HG02588 (cell line): ENCODE measurements at regions not wholly inside any gene's neighbourhood (a gene's known extent, or its start where the extent isn't known, plus 50 kb on each side); places are given as distances from the start of the nearest gene placed in this dataset.
A peak's percentile ranks its signal among the peaks of the same experiment; 100 is the strongest.

Source experiments
- ATAC-seq: cut with Tn5 transposase; IDR thresholded peaks from one replicate; pipeline ENCODE4 v1.9.1; 2021; ENCODE audit warnings: mild to moderate bottlenecking, moderate library complexity; ENCODE audit not compliant: unreplicated experiment

DNA sequence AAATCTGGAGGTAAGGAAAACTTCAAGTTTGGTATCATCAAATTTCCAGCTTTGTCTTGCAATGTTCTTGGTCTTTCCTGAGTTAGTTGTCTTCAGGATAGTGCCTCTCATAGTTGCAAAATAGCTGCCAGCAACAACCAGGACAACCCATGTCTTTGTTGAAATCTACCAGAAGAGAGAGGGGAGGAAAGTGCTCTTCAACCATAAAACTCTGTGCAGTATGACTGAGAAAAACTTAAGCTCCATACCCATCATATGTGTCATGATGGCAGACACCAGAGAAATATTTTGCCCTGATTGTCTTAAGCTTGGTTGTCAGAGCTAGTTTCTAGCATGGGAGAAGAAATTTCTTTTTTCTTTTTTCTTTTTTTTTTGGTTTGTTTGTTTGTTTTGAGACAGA, 103.3 kb downstream of the SPRY2 start:
- no peak for ATAC-seq

DNA sequence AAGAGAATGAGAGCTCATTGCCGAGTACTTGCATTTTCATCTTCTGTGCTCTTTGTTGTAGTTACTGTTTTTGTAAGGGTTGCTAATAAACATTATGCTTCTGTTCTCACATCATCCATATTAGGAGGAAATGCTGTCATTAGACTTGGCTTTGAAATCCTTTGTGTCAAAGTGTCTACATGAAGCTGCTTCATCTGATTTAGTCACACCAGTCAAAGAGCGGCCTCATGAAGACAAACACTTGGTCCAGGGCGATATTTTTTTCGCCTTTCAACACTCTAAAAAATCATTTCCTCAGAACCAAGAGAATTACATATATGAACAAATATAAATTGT, 105.0 kb downstream of the SPRY2 start:
- ATAC-seq: no peak

DNA sequence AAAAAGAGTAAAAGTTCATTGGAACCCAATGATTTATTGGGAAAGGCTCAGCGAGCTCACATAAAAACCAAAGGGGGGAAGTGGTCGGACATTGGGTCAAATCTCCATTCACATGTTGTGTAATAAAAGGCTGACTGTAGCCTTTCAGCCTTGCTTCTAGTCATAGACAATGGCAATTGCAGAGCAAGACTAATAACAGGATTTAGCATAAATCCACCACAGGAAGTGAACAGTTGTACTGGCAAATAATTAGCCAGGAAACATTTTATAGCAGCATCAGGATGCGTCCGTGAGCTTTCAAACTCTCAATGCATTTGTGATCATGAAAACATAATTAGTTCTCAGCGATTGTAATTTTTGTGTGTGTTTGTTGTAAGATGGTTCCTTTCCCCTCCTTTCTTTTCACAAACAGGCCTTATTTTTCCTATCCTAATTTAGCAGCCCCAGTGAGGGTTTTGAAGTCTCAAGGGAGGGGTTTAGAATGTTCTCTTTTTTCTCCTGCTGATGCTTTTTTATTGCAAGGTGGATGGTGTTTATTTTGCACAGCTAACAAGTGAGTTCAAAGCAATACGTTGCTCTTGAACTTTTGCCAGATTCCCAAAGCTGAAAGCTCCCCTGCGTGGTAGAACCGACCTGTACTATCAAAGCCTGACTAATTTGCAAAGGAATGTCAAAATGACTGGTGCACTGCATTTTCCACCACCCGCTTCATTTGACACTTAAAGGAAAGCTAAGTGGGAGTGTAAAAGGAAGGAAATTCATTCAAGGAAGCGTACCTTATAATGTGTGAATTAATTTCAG, 105.6 kb downstream of the SPRY2 start:
- ATAC-seq: peak; percentile 80

DNA sequence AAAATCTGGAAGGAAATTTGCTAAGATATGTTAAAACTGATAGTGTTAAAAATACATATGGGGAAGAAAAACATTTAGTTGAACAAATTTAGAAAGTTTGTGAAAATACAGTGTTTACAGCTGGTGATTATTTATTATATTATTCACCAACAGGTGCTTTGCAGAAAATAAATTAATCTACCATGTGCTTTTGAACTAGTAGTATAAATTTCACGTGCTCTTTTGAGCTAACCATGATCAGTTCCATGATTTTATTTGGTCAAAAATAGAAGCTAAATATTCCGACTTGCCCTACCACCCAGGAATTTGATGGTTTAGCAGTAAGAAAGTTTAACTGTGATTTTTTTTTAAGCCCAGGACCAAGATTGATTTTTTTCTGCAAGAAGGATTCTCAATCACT, 113.3 kb downstream of the SPRY2 start:
- ATAC-seq: no peak

DNA sequence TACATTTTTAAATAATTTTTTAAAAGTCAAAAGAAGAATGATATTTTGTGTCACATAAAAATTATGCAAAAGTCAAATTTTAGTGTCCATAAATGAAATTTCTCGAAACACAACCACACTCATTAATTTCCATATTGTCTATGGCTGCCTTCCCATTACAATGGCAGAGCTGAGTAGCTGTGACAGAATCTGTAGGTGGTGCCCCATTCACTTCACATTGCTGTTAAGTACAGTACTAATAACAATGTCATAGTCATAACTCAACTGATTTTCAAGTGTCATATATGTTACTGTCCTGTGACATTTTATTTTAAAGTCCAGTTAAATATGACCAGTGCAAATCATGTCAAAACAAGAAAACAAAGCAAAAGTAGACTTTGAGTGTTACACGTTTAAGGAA, 114.3 kb downstream of the SPRY2 start:
- no peak for ATAC-seq

DNA sequence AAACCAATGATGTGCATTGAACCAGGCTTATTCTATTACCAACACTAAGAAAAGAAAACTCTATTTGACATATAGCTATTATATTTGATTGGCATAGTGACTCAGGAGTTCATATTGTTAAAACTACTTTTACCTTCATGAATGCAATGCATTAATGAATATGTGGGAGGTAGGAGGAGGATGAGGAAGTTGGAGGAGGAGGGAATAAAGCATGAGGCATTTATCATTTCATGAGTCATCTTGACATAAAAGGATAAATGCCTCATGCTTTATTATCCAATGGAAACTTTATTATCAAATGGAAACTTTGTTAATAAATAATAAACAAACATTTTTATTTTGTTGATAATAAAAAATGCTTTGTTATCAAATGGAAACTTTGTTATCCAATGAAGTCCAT, 116.5 kb downstream of the SPRY2 start:
- ATAC-seq: no peak

DNA sequence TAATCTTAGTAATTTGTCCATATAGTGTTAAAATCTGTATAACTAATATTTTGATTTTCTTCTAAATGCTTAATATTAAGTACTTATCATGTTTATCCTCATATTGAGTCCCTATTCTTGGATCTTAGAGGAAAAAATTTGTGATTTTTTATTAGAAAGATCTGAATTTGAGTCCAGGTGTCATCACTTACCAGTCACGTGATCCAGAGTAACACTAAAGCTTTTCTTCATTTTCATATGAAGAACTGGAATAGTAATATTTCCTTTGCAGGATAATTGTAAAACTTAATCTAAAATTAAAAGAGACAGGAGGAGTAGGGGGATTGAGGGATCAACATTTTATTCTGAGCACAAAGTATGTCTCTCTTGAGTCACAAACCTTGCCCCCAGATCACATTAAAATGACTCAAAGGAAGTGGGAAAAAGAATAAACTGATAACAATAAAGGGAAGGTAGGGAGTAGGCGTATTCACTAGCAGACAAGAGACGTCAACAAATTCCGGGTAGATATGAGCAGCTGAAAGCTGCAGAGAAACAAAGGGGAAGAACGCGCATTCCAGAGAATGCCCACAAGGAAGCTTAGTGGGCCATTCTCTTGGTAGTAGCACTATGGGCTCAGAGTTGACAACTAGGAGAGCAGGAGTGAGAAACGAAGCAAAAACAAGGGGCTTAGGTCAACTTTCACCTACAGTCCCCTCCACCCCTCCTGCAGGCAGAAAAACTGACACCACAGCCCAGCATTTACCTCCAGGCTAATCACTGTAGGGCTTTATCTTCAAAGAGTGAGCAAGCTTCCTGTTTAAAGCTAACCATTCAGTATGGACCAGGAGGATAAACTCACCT, 123.1 kb downstream of the SPRY2 start:
- no peak for ATAC-seq

DNA sequence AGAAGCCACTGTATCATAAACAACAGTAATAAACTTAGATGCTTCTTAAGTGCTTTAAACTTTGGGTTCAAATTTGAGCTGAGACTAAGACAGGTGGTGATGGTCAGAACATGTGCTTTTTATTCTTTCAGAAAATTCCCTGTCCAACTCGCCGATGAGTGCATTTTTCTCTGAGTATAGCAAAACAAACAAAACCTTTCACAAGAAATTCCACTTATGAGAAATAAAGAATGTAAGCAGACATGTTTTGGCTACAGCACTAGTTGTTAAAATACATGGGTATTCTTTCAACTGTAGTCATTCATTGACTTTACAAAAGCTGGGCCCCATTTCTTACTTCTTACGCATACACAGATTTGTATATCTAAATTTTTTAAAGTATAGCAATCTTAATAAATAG, 125.6 kb downstream of the SPRY2 start:
- no peak for ATAC-seq

DNA sequence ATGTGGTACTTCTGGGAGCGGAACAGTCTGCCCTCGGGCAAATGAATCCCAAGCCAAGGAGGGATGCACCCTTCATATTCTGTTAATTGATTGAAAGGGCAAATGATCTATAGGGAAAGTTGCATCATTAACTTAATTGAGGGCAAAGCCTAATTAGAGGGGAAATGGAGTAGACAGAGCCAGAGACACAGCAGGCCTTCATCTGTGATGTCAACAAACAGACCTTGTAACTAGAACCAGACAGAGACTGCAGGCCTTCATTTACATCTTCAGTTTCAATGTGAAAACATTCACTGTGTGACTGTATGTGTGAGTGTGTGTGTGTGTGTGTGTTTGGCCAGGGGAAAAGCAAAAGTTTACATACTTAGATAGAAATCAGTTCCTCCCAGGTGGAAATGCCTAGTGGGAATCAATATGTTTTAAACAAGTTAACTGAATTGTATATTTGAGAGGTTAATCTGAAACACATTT, 126.4 kb downstream of the SPRY2 start:
- ATAC-seq: no peak

DNA sequence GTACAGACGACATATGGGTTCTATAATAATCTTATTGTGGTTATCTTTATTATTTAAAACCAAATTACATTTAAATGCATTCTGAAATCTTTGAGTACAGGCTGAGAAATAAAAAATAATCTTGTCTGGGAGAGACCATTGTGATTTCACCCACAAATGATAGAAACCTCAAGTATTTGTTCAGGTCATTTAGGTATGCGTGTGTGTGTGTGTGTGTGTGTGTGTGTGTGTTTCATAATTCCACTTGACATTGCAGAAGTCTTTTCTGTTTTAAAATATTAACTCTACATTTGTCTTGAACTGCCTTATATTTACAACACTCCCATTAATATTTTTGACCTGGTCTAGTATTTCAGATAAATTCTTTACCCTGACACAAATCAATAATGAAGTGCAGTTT, 126.9 kb downstream of the SPRY2 start:
- no peak for ATAC-seq

DNA sequence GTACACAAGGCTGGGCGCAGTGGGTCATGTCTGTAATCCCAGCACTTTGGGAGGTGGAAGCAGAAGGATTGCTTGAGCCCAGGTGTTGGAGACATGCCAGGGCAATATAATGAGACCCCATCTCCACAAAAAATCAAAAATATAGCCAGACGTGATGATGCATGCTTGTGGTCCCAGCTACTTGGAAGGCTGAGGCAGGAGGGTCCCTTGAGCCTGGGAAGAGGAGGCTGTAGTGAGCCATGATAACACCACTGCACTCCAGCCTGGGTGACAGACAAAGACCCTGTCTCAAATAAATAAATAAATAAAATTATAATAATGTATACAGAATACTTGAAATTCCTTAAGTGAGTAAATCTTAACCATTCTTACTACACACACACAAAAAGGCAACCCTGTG, 127.7 kb downstream of the SPRY2 start:
- no peak for ATAC-seq

DNA sequence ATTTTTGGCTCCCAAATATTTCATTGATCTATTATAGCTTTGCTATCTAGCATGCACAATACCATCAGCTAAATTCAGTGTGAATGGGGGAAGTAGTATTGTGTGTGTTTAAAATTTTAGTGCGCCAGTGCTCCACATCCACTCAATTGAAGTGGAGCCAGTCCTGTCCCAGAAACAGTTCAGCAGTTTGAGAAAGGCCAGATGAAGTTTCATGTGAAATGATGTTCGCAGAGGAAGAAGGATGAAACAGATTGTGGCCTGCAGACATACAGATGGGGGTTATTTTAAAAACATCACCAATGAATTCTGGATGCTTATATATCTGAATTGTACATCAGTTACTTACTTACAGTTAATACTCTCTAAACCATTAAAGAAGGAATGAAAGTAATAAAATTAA, 129.4 kb downstream of the SPRY2 start:
- ATAC-seq: no peak

DNA sequence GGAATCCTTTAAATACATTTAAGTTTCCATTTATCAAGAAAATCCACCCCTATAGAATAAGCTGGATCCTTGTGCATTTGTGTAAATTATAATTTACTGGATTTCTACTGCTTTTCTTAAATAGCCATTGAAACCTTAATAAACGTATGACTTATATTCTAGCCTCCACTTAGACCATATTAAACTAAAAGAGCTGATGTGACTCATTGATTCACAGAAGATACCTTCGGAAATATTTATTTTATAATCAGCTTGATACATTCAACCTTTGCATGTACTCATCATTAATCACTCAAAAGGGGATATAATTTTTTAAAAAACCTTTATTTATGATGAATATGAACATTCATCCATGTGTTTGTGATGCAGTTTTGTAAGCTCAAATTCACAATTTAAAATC, 136.3 kb downstream of the SPRY2 start:
- ATAC-seq: no peak

DNA sequence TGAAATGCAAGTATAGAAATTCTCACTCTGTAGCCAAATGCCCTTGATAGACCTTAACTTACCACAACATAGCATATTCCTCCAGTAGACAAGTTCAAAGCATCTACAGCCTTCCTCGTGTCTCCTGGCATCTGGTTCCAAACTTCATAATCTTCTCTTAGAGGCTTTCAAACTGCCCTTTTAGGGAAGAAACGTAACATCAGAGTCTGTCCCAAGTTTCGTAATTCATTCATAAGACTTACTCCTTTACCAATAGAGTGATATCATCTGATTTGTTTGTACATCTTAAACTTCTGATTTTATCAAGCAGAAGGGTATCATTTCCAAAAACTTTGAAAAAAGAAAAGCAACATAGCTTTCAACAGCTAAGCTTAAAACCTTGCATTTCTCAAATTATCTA, 137.4 kb downstream of the SPRY2 start:
- no peak for ATAC-seq

DNA sequence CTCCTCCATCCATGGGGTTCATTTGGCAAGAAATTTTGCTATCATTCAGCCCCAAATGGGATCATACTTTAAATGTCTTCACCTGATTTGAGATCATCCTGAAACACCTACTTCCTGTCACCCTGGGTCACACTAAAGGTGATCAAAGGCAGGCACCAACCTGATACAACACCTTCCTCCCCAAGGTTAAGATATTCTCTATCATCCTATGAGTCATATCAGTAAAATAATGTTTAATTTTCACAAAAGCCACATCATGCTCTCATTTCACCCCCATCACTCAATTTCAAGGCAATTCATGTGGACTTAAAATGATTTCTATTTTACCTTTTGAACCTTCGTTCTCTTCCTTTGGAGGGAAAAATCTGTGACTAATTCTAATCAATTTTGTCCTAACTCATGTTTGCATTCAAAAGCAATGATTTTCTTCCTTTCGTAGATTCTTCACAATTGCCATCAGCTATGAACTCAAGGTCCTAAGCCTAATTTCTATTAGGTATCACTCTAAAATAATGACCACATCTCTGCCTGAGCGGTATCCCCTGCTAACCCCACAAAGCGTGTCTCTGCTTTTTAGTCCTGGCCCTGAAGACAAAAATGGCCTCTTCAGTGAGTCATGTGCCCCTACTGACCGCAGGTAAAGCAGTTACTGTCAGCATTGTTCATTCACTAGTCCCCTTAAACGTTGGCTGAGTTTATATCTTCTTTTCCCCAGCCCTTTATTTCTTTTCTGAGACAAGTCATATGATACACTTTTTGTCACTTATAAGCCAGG, 139.0 kb downstream of the SPRY2 start:
- ATAC-seq: no peak

DNA sequence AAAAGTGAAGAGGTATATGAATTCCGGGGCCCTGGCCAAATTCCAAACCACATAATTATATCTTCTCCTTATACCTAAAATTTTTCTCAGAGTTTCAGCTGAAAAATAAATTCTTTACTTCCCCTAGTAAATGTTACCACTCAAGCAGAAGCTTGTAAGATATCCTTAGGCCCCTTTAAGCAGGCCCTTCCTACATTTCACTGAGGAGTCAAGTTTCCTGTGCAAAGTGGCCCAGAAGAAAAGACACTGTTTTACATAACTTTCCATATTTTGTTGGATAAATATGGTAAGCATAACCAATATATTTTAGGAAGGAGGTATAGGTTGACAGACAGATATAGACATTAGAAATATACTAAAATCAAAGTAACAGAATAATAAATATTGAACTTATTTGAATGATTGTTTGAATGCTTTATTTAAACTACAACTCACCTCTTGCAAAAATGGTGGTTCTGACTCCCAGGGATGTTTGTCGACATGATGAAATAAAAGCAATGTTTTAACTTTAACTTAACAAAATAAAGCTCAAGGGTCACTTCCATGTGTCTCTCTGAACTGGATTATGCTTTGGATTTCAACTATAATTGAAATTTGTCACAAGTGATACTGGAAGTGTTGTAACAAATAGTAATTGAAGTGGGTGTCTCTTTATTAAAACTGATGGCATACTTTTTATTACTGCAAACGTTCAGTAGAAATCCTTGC, 141.2 kb downstream of the SPRY2 start:
- ATAC-seq: no peak

DNA sequence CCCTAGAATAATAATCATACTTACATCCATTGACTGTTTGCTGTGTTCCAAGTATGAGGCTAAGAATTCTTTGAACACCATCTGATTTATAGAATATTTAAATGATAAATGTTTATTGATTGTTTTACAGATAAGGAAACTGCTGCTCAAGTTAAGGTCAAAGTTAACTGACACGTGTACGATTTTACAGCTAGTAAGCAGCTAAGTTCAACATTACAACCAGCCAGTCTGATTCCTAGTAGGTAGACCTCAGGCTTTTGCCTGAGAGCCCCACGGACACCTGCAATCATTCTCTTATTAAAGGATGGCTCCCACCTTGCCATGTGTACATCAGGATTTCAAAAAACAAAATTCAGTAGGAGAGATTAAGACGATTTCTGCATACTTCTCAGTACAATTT, 141.9 kb downstream of the SPRY2 start:
- ATAC-seq: no peak

DNA sequence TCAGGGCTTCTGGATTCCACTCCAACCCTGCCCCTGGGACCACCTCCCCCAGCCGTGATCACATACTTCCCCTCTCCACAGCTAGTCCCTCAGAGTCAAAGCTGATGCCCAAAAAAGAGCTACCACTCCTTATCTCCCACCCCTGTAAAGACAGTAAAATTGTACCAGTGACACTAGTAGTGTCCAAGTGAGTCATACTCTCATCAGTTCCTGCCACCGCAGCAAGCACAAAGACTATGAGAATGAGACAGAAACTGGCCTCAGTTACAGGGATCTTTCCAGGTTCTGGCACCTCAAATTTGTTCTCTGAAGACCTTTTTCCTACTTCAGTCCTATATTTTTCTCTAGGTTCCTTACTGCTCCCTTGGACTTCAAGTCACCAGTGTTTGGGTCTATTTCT, 144.2 kb downstream of the SPRY2 start:
- ATAC-seq: no peak

DNA sequence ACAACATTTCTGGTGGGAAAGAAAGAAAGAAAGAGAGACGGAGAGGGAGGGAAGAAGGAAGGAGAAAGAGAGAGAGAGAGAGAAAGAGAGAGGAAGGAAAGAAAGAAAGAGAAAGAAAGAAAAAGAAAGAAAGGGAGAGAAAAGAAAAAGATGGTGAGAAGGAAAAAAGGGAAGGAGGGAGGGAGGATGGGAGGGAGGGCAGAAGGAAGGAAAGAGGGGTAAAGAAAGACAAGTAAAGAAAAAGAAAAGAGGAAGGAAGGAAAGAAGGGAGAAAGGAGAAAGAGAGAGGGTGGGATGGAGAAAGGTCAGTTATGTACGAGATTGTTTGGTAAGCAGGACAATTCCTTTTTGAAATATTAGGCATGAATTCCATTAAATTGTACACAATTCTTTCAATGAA, 145.3 kb downstream of the SPRY2 start:
- ATAC-seq: no peak

DNA sequence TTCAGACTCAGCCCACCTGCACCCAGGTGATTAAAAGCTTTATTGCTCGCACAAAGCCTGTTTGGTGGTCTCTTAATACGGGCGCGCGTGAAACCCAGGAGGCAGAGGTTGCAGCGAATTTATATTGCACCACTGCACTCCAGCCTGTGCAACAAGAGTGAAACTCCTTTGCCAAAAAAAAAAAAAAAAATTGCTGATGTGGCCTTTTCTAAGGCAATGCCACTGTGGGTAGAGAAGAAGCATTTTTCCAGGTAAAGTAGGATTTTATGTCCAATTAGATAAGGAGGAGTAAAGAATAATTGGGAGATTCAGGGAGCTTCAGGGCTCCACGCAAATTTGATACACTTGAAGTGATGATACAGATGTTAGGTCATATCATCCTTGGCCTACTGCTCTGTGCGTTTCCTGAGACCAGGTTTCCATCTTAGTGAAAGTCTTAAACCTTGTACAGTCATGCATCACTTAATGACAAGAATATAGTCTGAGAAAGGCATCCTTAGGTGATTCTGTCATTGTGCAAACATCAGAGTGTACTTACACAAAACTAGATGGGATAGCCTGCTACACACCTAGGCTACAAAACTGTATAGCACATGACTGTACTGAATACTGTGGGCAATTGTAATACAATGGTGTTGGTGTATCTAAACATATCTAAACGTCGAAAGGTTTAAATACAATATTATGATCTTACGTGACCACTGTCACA, 150.9 kb downstream of the SPRY2 start:
- ATAC-seq: no peak
